HG03066 (cell line): ENCODE measurements at regions not wholly inside any gene's neighbourhood (a gene's known extent, or its start where the extent isn't known, plus 50 kb on each side); places are given as distances from the start of the nearest gene placed in this dataset.
"Not testable (repeated sequence)": the region's sequence is repeated elsewhere in the genome, so short reads cannot be mapped to it uniquely, and the experiment has no call there.

Experiments used
- ATAC-seq: cut with Tn5 transposase; IDR thresholded peaks from one replicate; pipeline ENCODE4 v1.9.1; 2021; ENCODE audit warnings: low read depth; ENCODE audit not compliant: unreplicated experiment

- ATAC-seq, result no peak
Measured at GRCh38 chr20:22810626-22811569, 224.2 kb upstream of the SSTR4 start.

- no peak for ATAC-seq
Measured at GRCh38 chr20:22814471-22815205, 220.5 kb upstream of the SSTR4 start.

GRCh38 chr20:22815206-22815551 is 219.9 kb upstream of the SSTR4 start:
- no peak for ATAC-seq

- no peak for ATAC-seq
Measured at GRCh38 chr20:22815603-22816315, 219.4 kb upstream of the SSTR4 start.

GRCh38 chr20:22818636-22819035 is 216.5 kb upstream of the SSTR4 start:
- no peak for ATAC-seq

- no peak for ATAC-seq
Measured at GRCh38 chr20:22819112-22819511, 216.0 kb upstream of the SSTR4 start.

- no peak for ATAC-seq
Measured at GRCh38 chr20:22819784-22820183, 215.3 kb upstream of the SSTR4 start.

GRCh38 chr20:22821081-22821727 is 213.9 kb upstream of the SSTR4 start:
- ATAC-seq, result no peak

- no peak for ATAC-seq
Measured at GRCh38 chr20:22821796-22822195, 213.3 kb upstream of the SSTR4 start.

- ATAC-seq, result no peak
Measured at GRCh38 chr20:22823119-22823518, 212.0 kb upstream of the SSTR4 start.

- ATAC-seq, result no peak
Measured at GRCh38 chr20:22824077-22824476, 211.0 kb upstream of the SSTR4 start.

- ATAC-seq, result no peak
Measured at GRCh38 chr20:22825076-22825475, 210.0 kb upstream of the SSTR4 start.

GRCh38 chr20:22825546-22825945 is 209.6 kb upstream of the SSTR4 start:
- ATAC-seq, result no peak

- no peak for ATAC-seq
Measured at GRCh38 chr20:22826306-22827230, 208.5 kb upstream of the SSTR4 start.

- no peak for ATAC-seq
Measured at GRCh38 chr20:22827916-22828315, 207.2 kb upstream of the SSTR4 start.

- no peak for ATAC-seq
Measured at GRCh38 chr20:22829356-22829755, 205.8 kb upstream of the SSTR4 start.

GRCh38 chr20:22830138-22830537 is 205.0 kb upstream of the SSTR4 start:
- ATAC-seq, result no peak

- ATAC-seq, result not testable (repeated sequence)
Measured at GRCh38 chr20:22830715-22831114, 204.4 kb upstream of the SSTR4 start.

GRCh38 chr20:22833851-22834250 is 201.3 kb upstream of the SSTR4 start:
- ATAC-seq, result no peak
